ENCODE measurements at regions not wholly inside any gene's neighbourhood (a gene's known extent, or its start where the extent isn't known, plus 50 kb on each side); places are given as distances from the start of the nearest gene placed in this dataset.
A peak's percentile ranks its signal among the peaks of the same experiment; 100 is the strongest.

GRCh38 chr5:67887748-67888161 is 327.8 kb upstream of the PIK3R1 start:
- Histone ChIP-seq H3K14ac (ENCODE audit: low read length) (no peak overlapping the region), H3K9me3 (replicated peaks in 1 of 2; ENCODE audit: control insufficient read depth in 2 of 2, insufficient read depth in 1 of 2, low read depth in 1 of 2, low read length in 2 of 2) (no peaks in the 10 kb centered on the region), H2AFZ (ENCODE audit: low read length) (no peak overlapping the region), H3K9ac (ENCODE audit: low read depth, low read length, poor library complexity) (no peak overlapping the region), H3K79me1 (ENCODE audit: low read depth, low read length) (no peaks in the 10 kb centered on the region), H3K4me3 (ENCODE audit: low read length in 2 of 2) (no peak overlapping the region), H2BK15ac (ENCODE audit: low read length) (no peak overlapping the region), H3K4me2 (ENCODE audit: insufficient read depth, low read length, poor library complexity, severe bottlenecking) (no peak overlapping the region), H2BK5ac (ENCODE audit: low read length) (no peak overlapping the region), H3K23ac (ENCODE audit: low read depth, low read length, poor library complexity) (no peak overlapping the region), H2AK5ac (ENCODE audit: low read depth, low read length) (no peak overlapping the region), H2BK120ac (ENCODE audit: low read depth, low read length) (no peak overlapping the region), H4K91ac (ENCODE audit: low read depth, low read length, poor library complexity) (no peak overlapping the region), H3K27ac (replicated peaks; ENCODE audit: low read length) (no peak overlapping the region), H4K8ac (ENCODE audit: low read depth, low read length) (no peak overlapping the region), H3K27me3 (ENCODE audit: control insufficient read depth in 3 of 3, insufficient read depth in 3 of 3, low read depth in 1 of 3, low read length in 3 of 3) (no peaks in the 10 kb centered on the region), H3K4ac (ENCODE audit: low read length) (no peak overlapping the region), H3K36me3 (replicated peaks in 1 of 2; ENCODE audit: control insufficient read depth in 2 of 2, insufficient read depth in 2 of 2, low read length in 2 of 2) (no peaks in the 10 kb centered on the region), H3K18ac (ENCODE audit: low read length) (no peak overlapping the region), H3K4me1 (ENCODE audit: control insufficient read depth in 2 of 2, insufficient read depth in 1 of 2, low read depth in 1 of 2, low read length in 2 of 2) (peaks cover 0 to 4% of the 10 kb centered on the region in 2 donors), H2BK12ac (ENCODE audit: low read length) (no peak overlapping the region)
- DNase-seq (ENCODE audit: low spot score), result no peak
- no CpG with 5 or more reads among the region's 1 CpG for WGBS, 2 donors (ENCODE audit: extremely low coverage in 2 of 2, insufficient read length in 2 of 2, insufficient replicate concordance in 1 of 2)

- no peak overlapping the region for H2BK12ac ChIP-seq (ENCODE audit: low read length)
- no peak overlapping the region for H2BK120ac ChIP-seq (ENCODE audit: low read depth, low read length)
- WGBS, 2 donors (ENCODE audit: extremely low coverage in 2 of 2, insufficient read length in 2 of 2, insufficient replicate concordance in 1 of 2), result no CpG with 5 or more reads among the region's 1 CpG
- DNase-seq (ENCODE audit: low spot score), result no peak
- no peak overlapping the region for H3K9ac ChIP-seq (ENCODE audit: low read depth, low read length, poor library complexity)
- H2AK5ac ChIP-seq (ENCODE audit: low read depth, low read length), result no peak overlapping the region
- no peak overlapping the region for H3K14ac ChIP-seq (ENCODE audit: low read length)
- no peak overlapping the region for H3K27ac ChIP-seq (replicated peaks; ENCODE audit: low read length)
- H4K8ac ChIP-seq (ENCODE audit: low read depth, low read length), result no peak overlapping the region
- H4K91ac ChIP-seq (ENCODE audit: low read depth, low read length, poor library complexity), result no peak overlapping the region
- H2BK5ac ChIP-seq (ENCODE audit: low read length), result no peak overlapping the region
- H3K4me2 ChIP-seq (ENCODE audit: insufficient read depth, low read length, poor library complexity, severe bottlenecking), result no peak overlapping the region
- no peak overlapping the region for H3K4ac ChIP-seq (ENCODE audit: low read length)
- peaks cover 0 to 4% of the 10 kb centered on the region in 2 donors for H3K4me1 ChIP-seq (ENCODE audit: control insufficient read depth in 2 of 2, insufficient read depth in 1 of 2, low read depth in 1 of 2, low read length in 2 of 2)
- no peaks in the 10 kb centered on the region for H3K9me3 ChIP-seq (replicated peaks in 1 of 2; ENCODE audit: control insufficient read depth in 2 of 2, insufficient read depth in 1 of 2, low read depth in 1 of 2, low read length in 2 of 2)
- no peak overlapping the region for H3K4me3 ChIP-seq (ENCODE audit: low read length in 2 of 2)
- H3K36me3 ChIP-seq (replicated peaks in 1 of 2; ENCODE audit: control insufficient read depth in 2 of 2, insufficient read depth in 2 of 2, low read length in 2 of 2), result no peaks in the 10 kb centered on the region
- peak overlapping the region; percentile 11 for H2AFZ ChIP-seq (ENCODE audit: low read length)
- H2BK15ac ChIP-seq (ENCODE audit: low read length), result no peak overlapping the region
- H3K27me3 ChIP-seq (ENCODE audit: control insufficient read depth in 3 of 3, insufficient read depth in 3 of 3, low read depth in 1 of 3, low read length in 3 of 3), result no peaks in the 10 kb centered on the region
- no peak overlapping the region for H3K23ac ChIP-seq (ENCODE audit: low read depth, low read length, poor library complexity)
- no peaks in the 10 kb centered on the region for H3K79me1 ChIP-seq (ENCODE audit: low read depth, low read length)
- H3K18ac ChIP-seq (ENCODE audit: low read length), result no peak overlapping the region
Observed at GRCh38 chr5:67886761-67887160, 328.8 kb upstream of the PIK3R1 start.

GRCh38 chr5:67880876-67881275 is 334.7 kb upstream of the PIK3R1 start:
- Histone ChIP-seq H2AFZ (ENCODE audit: low read length) (no peak overlapping the region), H2AK5ac (ENCODE audit: low read depth, low read length) (no peak overlapping the region), H2BK12ac (ENCODE audit: low read length) (no peak overlapping the region), H4K8ac (ENCODE audit: low read depth, low read length) (no peak overlapping the region), H3K36me3 (replicated peaks in 1 of 2; ENCODE audit: control insufficient read depth in 2 of 2, insufficient read depth in 2 of 2, low read length in 2 of 2) (no peaks in the 10 kb centered on the region), H2BK5ac (ENCODE audit: low read length) (no peak overlapping the region), H3K9me3 (replicated peaks in 1 of 2; ENCODE audit: control insufficient read depth in 2 of 2, insufficient read depth in 1 of 2, low read depth in 1 of 2, low read length in 2 of 2) (no peaks in the 10 kb centered on the region), H3K27ac (replicated peaks; ENCODE audit: low read length) (no peak overlapping the region), H4K91ac (ENCODE audit: low read depth, low read length, poor library complexity) (no peak overlapping the region), H2BK120ac (ENCODE audit: low read depth, low read length) (no peak overlapping the region), H3K9ac (ENCODE audit: low read depth, low read length, poor library complexity) (no peak overlapping the region), H3K27me3 (ENCODE audit: control insufficient read depth in 3 of 3, insufficient read depth in 3 of 3, low read depth in 1 of 3, low read length in 3 of 3) (no peaks in the 10 kb centered on the region), H3K4me1 (ENCODE audit: control insufficient read depth in 2 of 2, insufficient read depth in 1 of 2, low read depth in 1 of 2, low read length in 2 of 2) (no peaks in the 10 kb centered on the region), H3K4me3 (ENCODE audit: low read length in 2 of 2) (no peak overlapping the region), H3K14ac (ENCODE audit: low read length) (no peak overlapping the region), H2BK15ac (ENCODE audit: low read length) (no peak overlapping the region), H3K79me1 (ENCODE audit: low read depth, low read length) (no peaks in the 10 kb centered on the region), H3K4me2 (ENCODE audit: insufficient read depth, low read length, poor library complexity, severe bottlenecking) (no peak overlapping the region), H3K23ac (ENCODE audit: low read depth, low read length, poor library complexity) (no peak overlapping the region), H3K4ac (ENCODE audit: low read length) (no peak overlapping the region), H3K18ac (ENCODE audit: low read length) (no peak overlapping the region)
- no peak for DNase-seq (ENCODE audit: low spot score)
- no CpG with 5 or more reads among the region's 2 CpGs for WGBS, 2 donors (ENCODE audit: extremely low coverage in 2 of 2, insufficient read length in 2 of 2, insufficient replicate concordance in 1 of 2)

- Histone ChIP-seq H2BK120ac (ENCODE audit: low read depth, low read length) (no peak overlapping the region), H3K18ac (ENCODE audit: low read length) (no peak overlapping the region), H3K4ac (ENCODE audit: low read length) (no peak overlapping the region), H3K79me1 (ENCODE audit: low read depth, low read length) (no peaks in the 10 kb centered on the region), H3K4me1 (ENCODE audit: control insufficient read depth in 2 of 2, insufficient read depth in 1 of 2, low read depth in 1 of 2, low read length in 2 of 2) (no peaks in the 10 kb centered on the region), H3K9me3 (replicated peaks in 1 of 2; ENCODE audit: control insufficient read depth in 2 of 2, insufficient read depth in 1 of 2, low read depth in 1 of 2, low read length in 2 of 2) (no peaks in the 10 kb centered on the region), H2BK12ac (ENCODE audit: low read length) (no peak overlapping the region), H3K14ac (ENCODE audit: low read length) (no peak overlapping the region), H2BK15ac (ENCODE audit: low read length) (no peak overlapping the region), H2AK5ac (ENCODE audit: low read depth, low read length) (no peak overlapping the region), H4K8ac (ENCODE audit: low read depth, low read length) (no peak overlapping the region), H4K91ac (ENCODE audit: low read depth, low read length, poor library complexity) (no peak overlapping the region), H3K9ac (ENCODE audit: low read depth, low read length, poor library complexity) (no peak overlapping the region), H3K4me2 (ENCODE audit: insufficient read depth, low read length, poor library complexity, severe bottlenecking) (no peak overlapping the region), H3K27me3 (ENCODE audit: control insufficient read depth in 3 of 3, insufficient read depth in 3 of 3, low read depth in 1 of 3, low read length in 3 of 3) (no peaks in the 10 kb centered on the region), H3K23ac (ENCODE audit: low read depth, low read length, poor library complexity) (no peak overlapping the region), H2BK5ac (ENCODE audit: low read length) (no peak overlapping the region), H3K36me3 (replicated peaks in 1 of 2; ENCODE audit: control insufficient read depth in 2 of 2, insufficient read depth in 2 of 2, low read length in 2 of 2) (no peaks in the 10 kb centered on the region), H3K27ac (replicated peaks; ENCODE audit: low read length) (no peak overlapping the region), H3K4me3 (ENCODE audit: low read length in 2 of 2) (no peak overlapping the region), H2AFZ (ENCODE audit: low read length) (no peak overlapping the region)
- no peak for DNase-seq (ENCODE audit: low spot score)
- no CpG with 5 or more reads among the region's 2 CpGs for WGBS, 2 donors (ENCODE audit: extremely low coverage in 2 of 2, insufficient read length in 2 of 2, insufficient replicate concordance in 1 of 2)
Observed at GRCh38 chr5:67880511-67880805, 335.1 kb upstream of the PIK3R1 start.
